IPS-NIHi7 (cell line): ENCODE measurements at regions not wholly inside any gene's neighbourhood (a gene's known extent, or its start where the extent isn't known, plus 50 kb on each side); places are given as distances from the start of the nearest gene placed in this dataset.

Source experiments
- DNase-seq: peaks from one replicate; pipeline ENCODE4 v3.0.0; 2012; ENCODE audit warnings: mixed read lengths; ENCODE audit errors: extremely low spot score

GRCh38 chr2:30371028-30371689 lies 75.9 kb upstream of the LCLAT1 start:
- no peak for DNase-seq

- no peak for DNase-seq
Measured at GRCh38 chr2:30371772-30372373, 75.2 kb upstream of the LCLAT1 start.

DNA sequence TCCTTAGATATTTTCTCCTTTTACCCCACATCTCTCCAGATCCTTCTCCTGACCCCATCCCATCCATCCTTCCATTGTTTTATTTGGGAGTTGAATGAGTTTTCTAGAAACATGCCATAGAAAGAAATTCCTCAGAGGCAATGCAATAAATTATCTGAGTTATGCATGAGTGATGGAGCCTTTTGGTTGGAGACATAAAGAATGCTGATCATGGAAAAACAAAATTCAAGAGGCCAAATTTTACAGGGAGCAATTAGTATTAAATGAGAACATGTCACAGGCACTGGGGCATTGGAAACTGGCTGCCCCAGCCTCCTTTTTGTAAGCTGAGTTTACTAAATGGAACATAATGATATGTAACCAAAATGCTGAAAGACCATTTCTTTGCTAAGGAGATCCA lies 74.2 kb upstream of the LCLAT1 start:
- no peak for DNase-seq

GRCh38 chr2:30373881-30374302 lies 73.2 kb upstream of the LCLAT1 start:
- DNase-seq = no peak

DNA sequence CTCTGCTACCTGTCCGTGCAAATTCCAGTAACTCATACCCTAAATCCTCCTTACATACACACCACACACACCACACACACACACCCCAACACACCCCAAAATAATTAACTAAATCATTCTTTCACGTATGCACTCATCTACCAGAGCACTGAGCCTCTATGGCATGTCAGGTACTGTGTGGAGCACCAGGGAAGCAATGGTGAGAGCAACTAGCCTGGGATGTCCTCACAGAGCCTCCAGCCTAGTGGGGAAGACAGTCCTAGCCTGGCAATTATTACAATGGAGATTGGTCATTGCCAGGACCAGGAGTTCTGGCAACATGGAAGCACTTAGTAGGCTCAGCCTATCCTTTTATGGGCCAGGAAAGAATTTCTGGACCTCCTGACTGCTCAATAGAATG lies 72.7 kb upstream of the LCLAT1 start:
- DNase-seq = no peak

GRCh38 chr2:30375915-30376314 lies 71.1 kb upstream of the LCLAT1 start:
- no peak for DNase-seq

DNA sequence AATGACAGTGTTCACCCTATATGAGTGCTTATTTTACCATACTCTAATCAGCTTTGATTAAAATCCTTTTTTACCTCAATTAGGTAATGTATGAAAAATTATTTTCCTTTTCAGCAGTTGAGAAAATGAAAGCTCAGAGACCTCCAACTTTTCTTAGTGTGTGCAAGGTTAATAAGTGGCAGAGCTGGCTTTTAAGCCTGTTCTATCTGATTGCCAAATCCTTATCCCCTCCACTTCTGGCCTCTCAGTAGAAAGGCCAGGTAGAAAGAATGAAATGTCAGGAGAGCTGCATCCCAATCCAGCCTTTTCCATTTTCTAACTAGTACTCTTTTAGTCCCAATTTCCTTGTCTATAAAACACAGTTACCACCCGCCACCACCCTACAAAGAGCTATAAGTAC lies 67.6 kb upstream of the LCLAT1 start:
- no peak for DNase-seq

- DNase-seq = no peak
Measured at GRCh38 chr2:30380824-30381223, 66.2 kb upstream of the LCLAT1 start.

DNA sequence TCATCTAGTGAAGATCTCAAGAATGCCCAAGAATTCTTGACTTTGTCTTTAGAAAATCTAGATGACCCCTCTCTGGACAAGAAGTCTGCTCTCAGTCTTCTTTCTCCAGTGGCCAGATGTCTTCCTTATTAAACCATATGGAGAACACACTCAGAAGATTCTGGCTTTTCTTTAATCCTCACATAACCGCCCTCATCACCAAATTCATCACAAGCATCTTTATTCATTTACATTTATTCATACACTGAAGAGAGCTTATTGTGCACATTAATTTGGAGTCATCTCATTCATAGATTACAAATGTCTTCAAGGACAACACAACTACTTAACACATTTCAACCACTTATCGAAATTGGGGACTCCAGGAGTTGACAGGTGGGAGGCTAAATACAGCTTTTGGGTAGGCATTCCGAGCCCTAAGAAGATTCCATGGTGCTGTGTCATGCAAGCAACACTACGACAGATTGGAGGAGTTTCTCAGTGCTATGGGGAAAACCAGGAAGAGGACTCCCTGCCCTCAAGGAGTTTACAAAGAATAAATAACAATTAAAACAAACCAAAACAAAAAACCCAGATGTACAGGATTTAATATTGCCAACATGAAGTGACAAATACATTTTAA lies 64.8 kb upstream of the LCLAT1 start:
- no peak for DNase-seq

DNA sequence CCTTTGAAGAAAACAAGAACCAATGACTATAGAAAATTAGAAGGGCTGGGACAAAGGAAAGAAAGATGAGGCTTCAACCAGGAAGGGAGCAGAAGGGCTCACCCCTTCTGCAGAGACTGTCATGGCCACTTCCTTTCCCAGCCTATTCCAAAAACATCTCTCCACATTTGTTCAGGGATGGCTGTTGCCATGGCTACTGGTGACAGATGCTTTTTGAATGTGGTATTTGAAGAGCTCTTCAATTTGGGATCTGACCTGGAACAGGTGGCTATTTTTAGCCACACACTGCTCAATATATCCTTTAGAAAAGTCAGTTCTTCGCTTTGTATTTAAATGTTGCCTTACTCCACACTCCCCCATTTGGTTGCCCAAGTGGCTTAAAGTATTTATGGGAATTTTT lies 64.1 kb upstream of the LCLAT1 start:
- no peak for DNase-seq

GRCh38 chr2:30385327-30385726 lies 61.7 kb upstream of the LCLAT1 start:
- peak; percentile 81 for DNase-seq

DNA sequence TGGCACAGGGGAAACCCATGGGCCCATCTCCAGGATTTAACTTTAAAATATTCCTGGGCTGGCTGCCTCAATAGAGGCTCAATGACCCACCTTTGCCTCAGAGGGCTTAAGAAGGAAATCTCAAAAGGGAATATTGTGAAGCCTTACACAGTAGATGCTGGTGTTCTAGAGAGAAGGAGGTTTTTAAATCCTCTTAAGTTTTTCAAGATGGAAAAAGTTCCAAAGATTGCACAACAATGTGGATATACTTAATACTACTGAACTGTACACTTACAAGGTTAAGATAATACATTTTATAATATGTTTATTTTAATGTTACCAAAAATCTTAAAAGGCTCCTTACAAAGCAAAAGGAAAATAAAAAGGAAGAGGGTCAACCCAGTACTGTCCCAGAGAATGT lies 54.9 kb upstream of the LCLAT1 start:
- DNase-seq = no peak

- no peak for DNase-seq
Measured at GRCh38 chr2:30393510-30393909, 53.5 kb upstream of the LCLAT1 start.

DNA sequence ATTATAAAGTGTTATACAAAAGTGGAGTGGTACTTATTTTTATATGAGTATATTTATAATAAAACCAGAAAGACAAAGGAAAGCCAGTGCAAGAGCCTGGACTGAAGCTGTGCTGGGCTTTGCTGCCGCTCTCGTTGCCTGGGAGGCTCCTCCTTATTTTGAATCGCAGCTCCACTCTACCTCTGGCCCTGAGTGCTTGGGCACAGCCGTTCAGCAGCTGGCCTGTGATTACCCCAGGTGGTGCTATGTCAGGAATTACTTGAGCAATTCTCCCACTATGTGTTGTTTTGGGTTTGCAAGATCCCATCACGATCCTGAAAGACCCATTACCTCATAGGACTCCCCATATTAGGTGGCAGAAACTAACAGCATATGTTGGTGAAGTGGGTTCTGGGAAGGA lies 53.0 kb upstream of the LCLAT1 start:
- DNase-seq = no peak

GRCh38 chr2:30396436-30397232 lies 50.4 kb upstream of the LCLAT1 start:
- no peak for DNase-seq
